ENCODE measurements at regions not wholly inside any gene's neighbourhood (a gene's known extent, or its start where the extent isn't known, plus 50 kb on each side); places are given as distances from the start of the nearest gene placed in this dataset.

DNA sequence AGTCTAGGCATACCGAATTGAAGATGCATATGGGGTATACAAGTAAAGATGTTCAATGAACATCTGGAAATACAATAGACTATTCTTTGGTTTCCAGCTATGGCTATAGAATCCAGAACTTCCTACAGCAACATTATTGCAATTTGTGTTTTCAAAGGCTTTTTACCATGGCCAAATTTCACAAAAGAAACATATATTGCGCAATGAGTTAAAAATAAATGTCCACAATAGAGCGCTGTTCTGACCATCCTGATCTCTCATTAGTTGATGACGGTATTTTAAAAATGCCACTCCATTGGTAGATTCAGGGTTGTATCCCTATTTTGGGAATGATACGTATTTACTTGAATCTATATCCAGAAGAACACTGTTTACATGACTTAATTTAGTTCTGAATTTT is 139.2 kb downstream of the LINC00632 start:
- no peak for DNase-seq

- no peak for DNase-seq
These were observed 141.7 kb upstream of the SPANXB1 start for GRCh38 chrX:140860718-140861117.

DNA sequence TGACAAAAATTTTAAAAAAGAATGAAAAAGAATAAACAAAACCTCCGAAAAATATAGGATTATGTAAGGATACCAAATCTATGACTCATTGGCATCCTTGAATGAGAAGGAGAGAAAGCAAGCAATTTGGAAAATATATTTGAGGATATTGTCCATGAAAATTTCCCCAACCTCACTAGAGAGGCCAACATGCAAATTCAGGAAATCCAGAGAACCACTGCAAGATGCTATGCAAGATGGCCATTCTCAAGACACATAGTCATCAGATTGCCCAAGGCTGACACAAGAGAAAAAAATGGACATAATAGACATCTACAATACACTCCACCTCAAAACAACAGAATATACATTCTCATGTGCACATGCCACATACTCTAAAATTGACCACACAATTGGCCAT is 135.9 kb upstream of the SPANXB1 start:
- no peak for DNase-seq

DNA sequence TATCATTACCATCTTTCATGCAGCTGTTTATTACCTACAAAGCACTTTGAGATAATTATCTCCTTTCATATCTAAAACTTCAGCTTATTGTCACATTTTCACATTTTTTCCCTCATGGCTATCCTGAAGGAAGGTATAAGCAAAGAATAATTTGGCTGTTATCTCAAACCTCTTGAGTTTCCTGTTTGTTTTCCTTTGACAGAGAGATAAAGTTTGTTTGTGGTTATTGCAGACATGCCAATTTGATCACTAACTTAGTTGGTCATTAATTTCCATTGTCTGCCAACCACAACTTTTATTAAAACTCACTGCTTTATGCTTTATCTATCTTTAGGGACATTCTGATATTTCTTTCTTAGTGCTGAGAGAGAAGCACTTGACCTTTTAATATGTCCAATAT is 89.8 kb upstream of the SPANXB1 start:
- DNase-seq, result no peak

GRCh38 chrX:140913802-140914501 is 88.4 kb upstream of the SPANXB1 start:
- DNase-seq, result no peak

GRCh38 chrX:140916872-140917271 is 85.5 kb upstream of the SPANXB1 start:
- no peak for DNase-seq

- no peak for DNase-seq
These were observed 84.9 kb upstream of the SPANXB1 start for GRCh38 chrX:140917354-140918115.

GRCh38 chrX:140918398-140919038 is 83.9 kb upstream of the SPANXB1 start:
- peak; percentile 67 for DNase-seq

- DNase-seq, result no peak
These were observed 82.0 kb upstream of the SPANXB1 start for GRCh38 chrX:140920416-140920815.

GRCh38 chrX:140923118-140923517 is 79.3 kb upstream of the SPANXB1 start:
- no peak for DNase-seq

DNA sequence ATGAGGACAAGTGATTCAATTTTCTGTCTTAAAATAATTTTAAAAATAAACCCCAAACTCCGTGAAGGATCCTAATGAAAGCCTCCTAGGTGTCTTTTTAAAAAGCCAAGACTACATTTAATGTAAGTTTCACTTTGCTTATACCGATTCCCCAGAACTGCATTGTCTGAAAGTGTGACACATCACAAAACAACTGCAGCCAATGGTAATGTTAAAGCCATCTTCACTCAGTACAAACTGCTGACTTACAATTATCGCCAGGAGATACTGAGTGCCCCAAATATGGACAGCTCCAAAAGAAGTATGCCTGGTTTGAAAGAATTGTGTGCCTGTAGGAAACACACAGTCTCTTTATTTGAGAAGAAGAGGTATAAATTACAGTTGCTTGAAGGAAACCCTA is 73.7 kb upstream of the SPANXB1 start:
- DNase-seq, result no peak

DNA sequence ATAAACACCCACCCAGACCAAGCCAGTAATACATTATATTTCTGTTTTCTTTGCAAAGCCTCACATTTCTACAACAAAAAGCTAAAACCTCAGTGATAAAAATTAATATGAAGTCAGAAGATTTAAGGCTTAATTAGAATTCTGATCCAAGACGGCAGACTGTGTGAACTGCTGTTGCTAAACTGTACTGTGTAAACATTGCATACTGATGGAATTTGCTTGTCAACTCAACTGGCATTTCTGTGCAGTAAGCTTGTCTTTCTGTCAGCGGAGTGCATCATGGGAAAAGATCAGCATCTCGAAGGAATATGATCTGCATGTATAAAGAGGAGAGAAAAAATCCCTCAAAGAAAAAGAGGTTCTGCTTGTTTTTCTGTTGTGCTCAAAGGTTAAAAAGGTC is 69.4 kb upstream of the SPANXB1 start:
- no peak for DNase-seq

GRCh38 chrX:140933874-140934655 is 68.3 kb upstream of the SPANXB1 start:
- no peak for DNase-seq

DNA sequence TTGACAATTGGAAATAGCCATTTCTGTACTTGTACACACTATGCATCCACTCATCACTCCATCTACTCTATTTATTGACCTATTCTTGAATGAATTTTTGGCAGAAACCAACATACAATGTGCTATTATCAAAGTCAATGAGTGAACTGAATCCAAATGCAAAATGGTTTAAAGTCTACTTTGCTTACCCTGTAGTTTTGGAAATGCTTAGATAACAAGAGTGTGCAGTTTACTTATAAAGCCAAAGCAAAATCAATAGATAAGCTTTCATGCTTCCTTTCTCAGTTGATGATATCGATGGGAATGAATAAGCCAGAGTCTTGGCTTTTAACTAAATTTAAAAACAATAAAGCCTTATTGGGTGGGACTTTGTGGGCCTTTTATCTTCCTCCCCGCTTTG is 58.9 kb upstream of the SPANXB1 start:
- no peak for DNase-seq

GRCh38 chrX:140944710-140945109 is 57.7 kb upstream of the SPANXB1 start:
- DNase-seq, result no peak

GRCh38 chrX:140948827-140949226 is 53.6 kb upstream of the SPANXB1 start:
- DNase-seq, result no peak

- no peak for DNase-seq
These were observed 53.2 kb upstream of the SPANXB1 start for GRCh38 chrX:140949233-140949632.
